AG09319 (cell line): ENCODE measurements at regions not wholly inside any gene's neighbourhood (a gene's known extent, or its start where the extent isn't known, plus 50 kb on each side); places are given as distances from the start of the nearest gene placed in this dataset.

Experiments
- DNase-seq: peaks from one replicate; pipeline ENCODE4 v3.0.0-alpha.2; 2010; ENCODE audit warnings: low read depth; ENCODE audit errors: extremely low read depth
- CTCF ChIP-seq: IDR thresholded peaks from 2 replicates; pipeline ENCODE4 v1.5.1; 2011; ENCODE audit warnings: low read depth, mild to moderate bottlenecking, inconsistent platforms, low read length, moderate library complexity

GRCh38 chr6:33952016-33952415 lies 148.2 kb upstream of the MLN start:
- TF ChIP-seq CTCF = no peak
- DNase-seq = no peak

- DNase-seq = no peak
- TF ChIP-seq CTCF = no peak
Measured at GRCh38 chr6:33950891-33951889, 147.4 kb upstream of the MLN start.

GRCh38 chr6:33950472-33950881 lies 146.7 kb upstream of the MLN start:
- no peak for DNase-seq
- TF ChIP-seq CTCF = no peak

- TF ChIP-seq CTCF = no peak
- no peak for DNase-seq
Measured at GRCh38 chr6:33949877-33950435, 146.2 kb upstream of the MLN start.

- no peak for DNase-seq
- TF ChIP-seq CTCF = no peak
Measured at GRCh38 chr6:33949111-33949510, 145.3 kb upstream of the MLN start.

- DNase-seq = no peak
- TF ChIP-seq CTCF = no peak
Measured at GRCh38 chr6:33947916-33948594, 144.3 kb upstream of the MLN start.

- TF ChIP-seq CTCF = no peak
- DNase-seq = no peak
Measured at GRCh38 chr6:33947047-33947446, 143.2 kb upstream of the MLN start.
